Neuronal stem cell (in vitro differentiated cells): ENCODE measurements at regions not wholly inside any gene's neighbourhood (a gene's known extent, or its start where the extent isn't known, plus 50 kb on each side); places are given as distances from the start of the nearest gene placed in this dataset.

ENCODE experiments used
- DNase-seq: peaks from one replicate; pipeline ENCODE4 v3.0.0-alpha.2; 2013; ENCODE audit warnings: low spot score
- H2AFZ ChIP-seq: one replicate; pipeline ENCODE4 v1.6.1; 2013; ENCODE audit warnings: mild to moderate bottlenecking, low read length, inconsistent platforms
- H2AK5ac ChIP-seq: 2 replicates; pipeline ENCODE4 v1.6.1; 2013; ENCODE audit warnings: low read depth, mild to moderate bottlenecking, inconsistent platforms, low read length, moderate library complexity, mixed read lengths
- H2BK120ac ChIP-seq: 2 replicates; pipeline ENCODE4 v1.6.1; 2013; ENCODE audit warnings: low read depth, mild to moderate bottlenecking, inconsistent platforms, low read length, moderate library complexity, mixed read lengths
- H2BK12ac ChIP-seq: one replicate; pipeline ENCODE4 v1.6.1; 2013; ENCODE audit warnings: low read length, inconsistent platforms
- H2BK15ac ChIP-seq: 2 replicates; pipeline ENCODE4 v1.6.1; 2013; ENCODE audit warnings: mild to moderate bottlenecking, low read length, inconsistent platforms, mixed read lengths
- H2BK5ac ChIP-seq: one replicate; pipeline ENCODE4 v1.6.1; 2013; ENCODE audit warnings: inconsistent platforms, mild to moderate bottlenecking, low read length, moderate library complexity
- H3K14ac ChIP-seq: one replicate; pipeline ENCODE4 v1.6.1; 2013; ENCODE audit warnings: low read length, inconsistent platforms
- H3K18ac ChIP-seq: 2 replicates; pipeline ENCODE4 v1.6.1; 2013; ENCODE audit warnings: low read length, inconsistent platforms
- H3K23ac ChIP-seq: 2 replicates; pipeline ENCODE4 v1.6.1; 2013; ENCODE audit warnings: low read depth, mild to moderate bottlenecking, mixed read lengths, low read length, inconsistent platforms; ENCODE audit not compliant: poor library complexity
- H3K27ac ChIP-seq: replicated peaks from 3 replicates; pipeline ENCODE4 v1.5.1; 2013; ENCODE audit warnings: low read length, inconsistent platforms
- H3K27me3 ChIP-seq, 3 experiments: 2 replicates each; pipeline ENCODE4 v1.6.1; 2013; ENCODE audit warnings: low read length in 3 of 3, mild to moderate bottlenecking in 2 of 3, inconsistent platforms in 1 of 3, low read depth in 1 of 3, mixed read lengths in 1 of 3, moderate library complexity in 1 of 3; ENCODE audit not compliant: control insufficient read depth in 3 of 3, insufficient read depth in 3 of 3
- H3K36me3 ChIP-seq, 2 donors: replicated peaks in 1 of 2; 2 replicates each; pipeline ENCODE4 v1.6.1; 2013; ENCODE audit warnings: low read length in 2 of 2; ENCODE audit not compliant: control insufficient read depth in 2 of 2, insufficient read depth in 2 of 2
- H3K4ac ChIP-seq: 2 replicates; pipeline ENCODE4 v1.6.1; 2013; ENCODE audit warnings: inconsistent platforms, mild to moderate bottlenecking, low read length, moderate library complexity
- H3K4me1 ChIP-seq, 2 donors: 1 replicate in 1 of 2; 2 replicates in 1 of 2; pipeline ENCODE4 v1.6.1; 2013; ENCODE audit warnings: low read length in 2 of 2, low read depth in 1 of 2; ENCODE audit not compliant: control insufficient read depth in 2 of 2, insufficient read depth in 1 of 2
- H3K4me2 ChIP-seq: one replicate; pipeline ENCODE4 v1.6.1; 2013; ENCODE audit warnings: mild to moderate bottlenecking, low read length, inconsistent platforms; ENCODE audit not compliant: insufficient read depth, poor library complexity, severe bottlenecking
- H3K4me3 ChIP-seq, 2 donors: 2 replicates each; pipeline ENCODE4 v1.5.1; 2013; ENCODE audit warnings: low read length in 2 of 2, mild to moderate bottlenecking in 2 of 2, inconsistent platforms in 1 of 2, moderate library complexity in 1 of 2
- H3K79me1 ChIP-seq: one replicate; pipeline ENCODE4 v1.6.1; 2013; ENCODE audit warnings: low read depth, mild to moderate bottlenecking, inconsistent platforms, low read length, moderate library complexity
- H3K9ac ChIP-seq: one replicate; pipeline ENCODE4 v1.6.1; 2013; ENCODE audit warnings: mild to moderate bottlenecking, low read depth, low read length, inconsistent platforms; ENCODE audit not compliant: poor library complexity
- H3K9me3 ChIP-seq, 2 donors: replicated peaks in 1 of 2; 2 replicates each; pipeline versions ENCODE3 to v1.6.1; 2013; ENCODE audit warnings: low read length in 2 of 2, mild to moderate bottlenecking in 2 of 2, inconsistent platforms in 1 of 2, low read depth in 1 of 2, mixed read lengths in 1 of 2, moderate library complexity in 1 of 2; ENCODE audit not compliant: control insufficient read depth in 2 of 2, insufficient read depth in 1 of 2
- H4K8ac ChIP-seq: one replicate; pipeline ENCODE4 v1.6.1; 2013; ENCODE audit warnings: low read depth, mild to moderate bottlenecking, inconsistent platforms, low read length, moderate library complexity
- H4K91ac ChIP-seq: one replicate; pipeline ENCODE4 v1.6.1; 2013; ENCODE audit warnings: low read length, low read depth, mild to moderate bottlenecking, inconsistent platforms; ENCODE audit not compliant: poor library complexity
- WGBS, 2 donors: extraction: QIAGEN DNeasy Blood & Tissue Kit; methylation state at CpG; one replicate each; pipeline ENCODE4 v1.1.7; 2013; ENCODE audit warnings: missing lambda C conversion rate in 2 of 2, mixed read lengths in 1 of 2; ENCODE audit not compliant: insufficient read length in 2 of 2, insufficient replicate concordance in 1 of 2; ENCODE audit errors: extremely low coverage in 2 of 2; 5-methylcytosine and 5-hydroxymethylcytosine counted together

- no peak overlapping the region for H2BK120ac ChIP-seq
- H3K23ac ChIP-seq, result no peak overlapping the region
- no CpG with 5 or more reads among the region's 4 CpGs for WGBS, 2 donors
- H3K4me3 ChIP-seq, result no peak overlapping the region
- no peak overlapping the region for H2AFZ ChIP-seq
- no peak overlapping the region for H4K91ac ChIP-seq
- no peak overlapping the region for H3K14ac ChIP-seq
- no peak overlapping the region for H3K4me2 ChIP-seq
- DNase-seq, result no peak
- no peak overlapping the region for H3K27ac ChIP-seq
- no peaks in the 10 kb centered on the region for H3K27me3 ChIP-seq
- no peaks in the 10 kb centered on the region for H3K9me3 ChIP-seq
- H3K4me1 ChIP-seq, result no peaks in the 10 kb centered on the region
- no peak overlapping the region for H2BK15ac ChIP-seq
- H4K8ac ChIP-seq, result no peak overlapping the region
- H3K4ac ChIP-seq, result no peak overlapping the region
- H2BK12ac ChIP-seq, result no peak overlapping the region
- no peaks in the 10 kb centered on the region for H3K36me3 ChIP-seq
- H3K9ac ChIP-seq, result no peak overlapping the region
- H3K18ac ChIP-seq, result no peak overlapping the region
- no peak overlapping the region for H2AK5ac ChIP-seq
- no peak overlapping the region for H2BK5ac ChIP-seq
- no peaks in the 10 kb centered on the region for H3K79me1 ChIP-seq
Observed at GRCh38 chr15:98143116-98143515, 182.6 kb downstream of the ARRDC4 start.

GRCh38 chr15:98144388-98144787 is 183.9 kb downstream of the ARRDC4 start:
- Histone ChIP-seq H3K14ac (no peak overlapping the region), H3K4me1 (no peaks in the 10 kb centered on the region), H3K18ac (no peak overlapping the region), H3K4me2 (no peak overlapping the region), H2BK5ac (no peak overlapping the region), H2AFZ (no peak overlapping the region), H3K9me3 (no peaks in the 10 kb centered on the region), H4K8ac (no peak overlapping the region), H3K23ac (no peak overlapping the region), H3K9ac (no peak overlapping the region), H3K79me1 (no peaks in the 10 kb centered on the region), H2BK120ac (no peak overlapping the region), H3K36me3 (no peaks in the 10 kb centered on the region), H4K91ac (no peak overlapping the region), H2BK12ac (no peak overlapping the region), H3K27ac (no peak overlapping the region), H2AK5ac (no peak overlapping the region), H3K4me3 (no peak overlapping the region), H3K4ac (no peak overlapping the region), H3K27me3 (no peaks in the 10 kb centered on the region), H2BK15ac (no peak overlapping the region)
- WGBS, 2 donors, result no CpG with 5 or more reads among the region's 2 CpGs
- DNase-seq, result no peak

GRCh38 chr15:98146031-98146820 is 185.7 kb downstream of the ARRDC4 start:
- no peaks in the 10 kb centered on the region for H3K9me3 ChIP-seq
- H3K4me1 ChIP-seq, result no peaks in the 10 kb centered on the region
- no peak overlapping the region for H4K8ac ChIP-seq
- no peak overlapping the region for H2BK120ac ChIP-seq
- no peak overlapping the region for H3K14ac ChIP-seq
- WGBS, 2 donors, result no CpG with 5 or more reads among the region's 17 CpGs
- no peaks in the 10 kb centered on the region for H3K79me1 ChIP-seq
- H3K18ac ChIP-seq, result no peak overlapping the region
- H3K4me2 ChIP-seq, result no peak overlapping the region
- H3K27me3 ChIP-seq, result no peaks in the 10 kb centered on the region
- no peak overlapping the region for H2BK15ac ChIP-seq
- no peak overlapping the region for H4K91ac ChIP-seq
- no peak overlapping the region for H3K27ac ChIP-seq
- no peak overlapping the region for H2AK5ac ChIP-seq
- no peak overlapping the region for H3K23ac ChIP-seq
- H3K9ac ChIP-seq, result no peak overlapping the region
- DNase-seq, result no peak
- no peak overlapping the region for H2AFZ ChIP-seq
- no peak overlapping the region for H2BK5ac ChIP-seq
- no peaks in the 10 kb centered on the region for H3K36me3 ChIP-seq
- H3K4me3 ChIP-seq, result no peak overlapping the region
- H2BK12ac ChIP-seq, result no peak overlapping the region
- H3K4ac ChIP-seq, result no peak overlapping the region

- Histone ChIP-seq H3K4ac (no peak overlapping the region), H3K18ac (peak overlapping the region; percentile 26), H2BK15ac (no peak overlapping the region), H3K14ac (no peak overlapping the region), H4K8ac (no peak overlapping the region), H2BK120ac (no peak overlapping the region), H3K4me3 (no peak overlapping the region), H3K79me1 (no peaks in the 10 kb centered on the region), H3K4me1 (no peaks in the 10 kb centered on the region), H2AK5ac (no peak overlapping the region), H2BK12ac (no peak overlapping the region), H3K27ac (no peak overlapping the region), H3K23ac (no peak overlapping the region), H2BK5ac (no peak overlapping the region), H3K36me3 (no peaks in the 10 kb centered on the region), H3K27me3 (no peaks in the 10 kb centered on the region), H4K91ac (no peak overlapping the region), H2AFZ (no peak overlapping the region), H3K9ac (no peak overlapping the region), H3K9me3 (no peaks in the 10 kb centered on the region), H3K4me2 (no peak overlapping the region)
- WGBS, 2 donors, result no CpG with 5 or more reads among the region's 5 CpGs
- DNase-seq, result no peak
Observed at GRCh38 chr15:98147415-98147814, 186.9 kb downstream of the ARRDC4 start.
